ENCODE measurements at regions not wholly inside any gene's neighbourhood (a gene's known extent, or its start where the extent isn't known, plus 50 kb on each side); places are given as distances from the start of the nearest gene placed in this dataset.

DNA sequence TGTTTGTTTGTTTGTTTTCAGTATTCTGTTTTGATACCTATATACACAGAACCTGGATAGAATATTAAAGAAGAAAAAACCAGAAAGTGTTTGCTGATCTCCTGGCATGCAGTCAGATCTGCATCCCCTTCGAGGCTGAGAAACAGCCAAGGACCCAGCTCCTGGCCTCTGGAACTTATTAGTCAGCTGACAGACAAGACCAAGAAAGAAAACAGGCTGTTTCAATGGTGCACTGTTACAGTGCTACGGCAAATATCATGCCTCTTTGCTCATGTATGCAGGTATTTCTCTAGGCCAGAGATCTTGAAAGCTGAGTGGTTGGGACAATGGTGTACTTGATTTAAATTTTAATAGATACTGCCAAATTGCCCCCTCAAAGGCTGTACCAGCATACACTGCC, 95.0 kb downstream of the C5orf15 start:
- ATAC-seq (no peak), DNase-seq (ENCODE audit: low read depth, low spot score) (no peak)
- in situ Hi-C loops (cut with HindIII; ENCODE audit: low pct_unique_long_range_greater_than_20kb, low sequenced_read_pairs): no loop called here
- TF ChIP-seq POLR2AphosphoS5 (IDR thresholded peaks at IDR 0.05; ENCODE audit: low read depth, low read length): no peak
- TF ChIP-seq SIN3A (IDR thresholded peaks at IDR 0.05; ENCODE audit: borderline replicate concordance, insufficient read depth, low read depth, low read length): no peak
- TF ChIP-seq, protein P1, sequence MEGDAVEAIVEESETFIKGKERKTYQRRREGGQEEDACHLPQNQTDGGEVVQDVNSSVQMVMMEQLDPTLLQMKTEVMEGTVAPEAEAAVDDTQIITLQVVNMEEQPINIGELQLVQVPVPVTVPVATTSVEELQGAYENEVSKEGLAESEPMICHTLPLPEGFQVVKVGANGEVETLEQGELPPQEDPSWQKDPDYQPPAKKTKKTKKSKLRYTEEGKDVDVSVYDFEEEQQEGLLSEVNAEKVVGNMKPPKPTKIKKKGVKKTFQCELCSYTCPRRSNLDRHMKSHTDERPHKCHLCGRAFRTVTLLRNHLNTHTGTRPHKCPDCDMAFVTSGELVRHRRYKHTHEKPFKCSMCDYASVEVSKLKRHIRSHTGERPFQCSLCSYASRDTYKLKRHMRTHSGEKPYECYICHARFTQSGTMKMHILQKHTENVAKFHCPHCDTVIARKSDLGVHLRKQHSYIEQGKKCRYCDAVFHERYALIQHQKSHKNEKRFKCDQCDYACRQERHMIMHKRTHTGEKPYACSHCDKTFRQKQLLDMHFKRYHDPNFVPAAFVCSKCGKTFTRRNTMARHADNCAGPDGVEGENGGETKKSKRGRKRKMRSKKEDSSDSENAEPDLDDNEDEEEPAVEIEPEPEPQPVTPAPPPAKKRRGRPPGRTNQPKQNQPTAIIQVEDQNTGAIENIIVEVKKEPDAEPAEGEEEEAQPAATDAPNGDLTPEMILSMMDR (IDR thresholded peaks at IDR 0.05): no peak
- TF ChIP-seq, protein P2, sequence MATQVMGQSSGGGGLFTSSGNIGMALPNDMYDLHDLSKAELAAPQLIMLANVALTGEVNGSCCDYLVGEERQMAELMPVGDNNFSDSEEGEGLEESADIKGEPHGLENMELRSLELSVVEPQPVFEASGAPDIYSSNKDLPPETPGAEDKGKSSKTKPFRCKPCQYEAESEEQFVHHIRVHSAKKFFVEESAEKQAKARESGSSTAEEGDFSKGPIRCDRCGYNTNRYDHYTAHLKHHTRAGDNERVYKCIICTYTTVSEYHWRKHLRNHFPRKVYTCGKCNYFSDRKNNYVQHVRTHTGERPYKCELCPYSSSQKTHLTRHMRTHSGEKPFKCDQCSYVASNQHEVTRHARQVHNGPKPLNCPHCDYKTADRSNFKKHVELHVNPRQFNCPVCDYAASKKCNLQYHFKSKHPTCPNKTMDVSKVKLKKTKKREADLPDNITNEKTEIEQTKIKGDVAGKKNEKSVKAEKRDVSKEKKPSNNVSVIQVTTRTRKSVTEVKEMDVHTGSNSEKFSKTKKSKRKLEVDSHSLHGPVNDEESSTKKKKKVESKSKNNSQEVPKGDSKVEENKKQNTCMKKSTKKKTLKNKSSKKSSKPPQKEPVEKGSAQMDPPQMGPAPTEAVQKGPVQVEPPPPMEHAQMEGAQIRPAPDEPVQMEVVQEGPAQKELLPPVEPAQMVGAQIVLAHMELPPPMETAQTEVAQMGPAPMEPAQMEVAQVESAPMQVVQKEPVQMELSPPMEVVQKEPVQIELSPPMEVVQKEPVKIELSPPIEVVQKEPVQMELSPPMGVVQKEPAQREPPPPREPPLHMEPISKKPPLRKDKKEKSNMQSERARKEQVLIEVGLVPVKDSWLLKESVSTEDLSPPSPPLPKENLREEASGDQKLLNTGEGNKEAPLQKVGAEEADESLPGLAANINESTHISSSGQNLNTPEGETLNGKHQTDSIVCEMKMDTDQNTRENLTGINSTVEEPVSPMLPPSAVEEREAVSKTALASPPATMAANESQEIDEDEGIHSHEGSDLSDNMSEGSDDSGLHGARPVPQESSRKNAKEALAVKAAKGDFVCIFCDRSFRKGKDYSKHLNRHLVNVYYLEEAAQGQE (IDR thresholded peaks at IDR 0.05; ENCODE audit: insufficient read depth in 1 of 2, low read depth in 2 of 2, low read length in 1 of 2): no peak
- TF ChIP-seq TCF7L2 (IDR thresholded peaks at IDR 0.05; ENCODE audit: low read depth, low read length): no peak
- no TSS peak for BruUV-seq (replicated peaks)
- Histone ChIP-seq H3K4me3 (ENCODE audit: low read depth in 2 of 2, low read length in 2 of 2) (no peak overlapping the region), H3K36me3 (ENCODE audit: control insufficient read depth, insufficient read depth, low read length) (no peaks in the 10 kb centered on the region), H3K4me1 (ENCODE audit: control insufficient read depth, insufficient read depth, low read length) (peaks cover 6% of the 10 kb centered on the region; the same call in 1 of the 2 replicates), H3K27me3 (ENCODE audit: control insufficient read depth, insufficient read depth, low read length) (peaks cover 4% of the 10 kb centered on the region; the same call in 1 of the 2 replicates), H3K9me3 (ENCODE audit: control insufficient read depth, insufficient read depth, low read depth, low read length) (no peaks in the 10 kb centered on the region), H3K27ac (ENCODE audit: low read length) (no peak overlapping the region)
- ChIA-PET POLR2A (no interaction called here), CTCF (no interaction called here)
- intact Hi-C loops (cut with micrococcal nuclease; ENCODE audit: unreplicated experiment): no loop called here

DNA sequence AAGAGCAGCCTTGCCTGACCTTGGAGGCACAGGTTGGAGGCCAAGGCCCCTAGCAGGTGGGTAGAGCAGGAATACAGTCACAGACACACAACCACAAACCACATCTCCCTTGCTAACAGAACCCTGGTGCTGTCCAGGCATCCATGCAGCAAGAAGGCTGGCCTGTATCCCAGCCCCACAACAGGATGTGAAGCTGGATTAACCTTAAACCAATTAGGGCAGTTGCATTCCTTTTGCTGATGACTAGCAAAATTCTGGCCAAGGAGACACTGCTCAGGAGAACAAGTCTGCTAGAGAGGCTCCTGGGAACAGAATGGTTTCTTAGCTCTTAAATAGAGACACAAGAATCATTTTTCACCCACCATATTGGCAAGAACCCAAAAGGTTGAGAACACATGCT, 97.8 kb downstream of the C5orf15 start:
- in situ Hi-C loops (cut with HindIII; ENCODE audit: low pct_unique_long_range_greater_than_20kb, low sequenced_read_pairs) (no loop called here), intact Hi-C loops (cut with micrococcal nuclease; ENCODE audit: unreplicated experiment) (no loop called here)
- Histone ChIP-seq H3K27ac (ENCODE audit: low read length) (no peak overlapping the region), H3K36me3 (ENCODE audit: control insufficient read depth, insufficient read depth, low read length) (no peaks in the 10 kb centered on the region), H3K9me3 (ENCODE audit: control insufficient read depth, insufficient read depth, low read depth, low read length) (no peaks in the 10 kb centered on the region), H3K27me3 (ENCODE audit: control insufficient read depth, insufficient read depth, low read length) (peaks cover 4% of the 10 kb centered on the region; the same call in 1 of the 2 replicates), H3K4me3 (ENCODE audit: low read depth in 2 of 2, low read length in 2 of 2) (no peak overlapping the region), H3K4me1 (ENCODE audit: control insufficient read depth, insufficient read depth, low read length) (peaks cover 6% of the 10 kb centered on the region; the same call in 1 of the 2 replicates)
- ATAC-seq: no peak
- no TSS peak for BruUV-seq (replicated peaks)
- no peak for DNase-seq (ENCODE audit: low read depth, low spot score)
- TF ChIP-seq POLR2AphosphoS5 (IDR thresholded peaks at IDR 0.05; ENCODE audit: low read depth, low read length): no peak
- no peak for TF ChIP-seq SIN3A (IDR thresholded peaks at IDR 0.05; ENCODE audit: borderline replicate concordance, insufficient read depth, low read depth, low read length)
- TF ChIP-seq, protein P2 (IDR thresholded peaks at IDR 0.05; ENCODE audit: insufficient read depth in 1 of 2, low read depth in 2 of 2, low read length in 1 of 2): no peak
- ChIA-PET POLR2A (no interaction called here), CTCF (interaction anchor here (0.9 to 1.7 kb wide), 2 partner anchors 23 to 447 kb away, joined by 3 to 10 read pairs; no protein-coding TSS in a partner anchor)

All from Panc1 (cell line).